SK-N-SH treated with all-trans-retinoic acid at 6 μM for 48 hours (cell line): ENCODE measurements at regions not wholly inside any gene's neighbourhood (a gene's known extent, or its start where the extent isn't known, plus 50 kb on each side); places are given as distances from the start of the nearest gene placed in this dataset.

ENCODE experiments used
- CREB5 ChIP-seq: fragments of 250-450 bp; sonication (Bioruptor Pico); IDR thresholded peaks from 2 replicates; pipeline ENCODE4 v1.5.1; 2020; ENCODE audit warnings: low read depth, mild to moderate bottlenecking, moderate library complexity
- CSRNP3 ChIP-seq: fragments of 250-450 bp; sonication (Bioruptor Pico); IDR thresholded peaks from 2 replicates; pipeline ENCODE4 v1.5.1; 2021; ENCODE audit warnings: mild to moderate bottlenecking, moderate library complexity
- TOX ChIP-seq: fragments of 250-450 bp; sonication (Bioruptor Pico); IDR thresholded peaks from 2 replicates; pipeline ENCODE4 v1.8.0; 2021; ENCODE audit warnings: mild to moderate bottlenecking, moderate library complexity, borderline replicate concordance
- TSHZ2 ChIP-seq: fragments of 250-450 bp; sonication (Bioruptor Pico); IDR thresholded peaks from 2 replicates; pipeline ENCODE4 v1.5.0; 2020; ENCODE audit warnings: mild to moderate bottlenecking, moderate library complexity
- ZFP3 ChIP-seq: fragments of 250-450 bp; sonication (Bioruptor Pico); IDR thresholded peaks from 2 replicates; pipeline ENCODE4 v1.5.0; 2020; ENCODE audit warnings: mild to moderate bottlenecking, moderate library complexity
- ZFP30 ChIP-seq: fragments of 450-650 bp; formaldehyde crosslinking; IDR thresholded peaks from 2 replicates; pipeline ENCODE4 v1.5.0; 2022; ENCODE audit warnings: mild to moderate bottlenecking, moderate library complexity
- ZNF70 ChIP-seq: fragments of 450-650 bp; formaldehyde crosslinking; IDR thresholded peaks from 2 replicates; pipeline ENCODE4 v1.5.0; 2020; ENCODE audit warnings: mild to moderate bottlenecking, moderate library complexity

GRCh38 chr9:2419347-2419746, 202.2 kb upstream of the VLDLR start:
- TF ChIP-seq ZFP30 (CRISPR knock-in tag) (no peak), CSRNP3 (no peak), ZFP3 (CRISPR knock-in tag) (no peak), CREB5 (CRISPR knock-in tag) (no peak), TSHZ2 (CRISPR knock-in tag) (no peak), ZNF70 (CRISPR knock-in tag) (no peak), TOX (CRISPR knock-in tag) (no peak)
